ENCODE measurements at regions not wholly inside any gene's neighbourhood (a gene's known extent, or its start where the extent isn't known, plus 50 kb on each side); places are given as distances from the start of the nearest gene placed in this dataset.

- Histone ChIP-seq H3K27me3 (ENCODE audit: control insufficient read depth in 4 of 4, insufficient read depth in 4 of 4, low read length in 3 of 4) (no peaks in the 10 kb centered on the region), H3K27ac (ENCODE audit: low read depth in 1 of 2, low read length in 2 of 2) (no peak overlapping the region), H3K4me1 (ENCODE audit: control insufficient read depth in 4 of 4, insufficient read depth in 4 of 4, low read length in 3 of 4) (no peaks in the 10 kb centered on the region), H3K9me3 (ENCODE audit: control insufficient read depth in 4 of 4, low read length in 3 of 4) (no peaks in the 10 kb centered on the region), H3K36me3 (ENCODE audit: control insufficient read depth in 4 of 4, insufficient read depth in 3 of 4, low read depth in 1 of 4, low read length in 3 of 4) (no peaks in the 10 kb centered on the region), H3K4me3 (ENCODE audit: low read depth in 1 of 3, low read length in 3 of 3) (no peak overlapping the region), H3K9ac (ENCODE audit: low read depth in 1 of 2, low read length in 2 of 2) (no peak overlapping the region)
- TF ChIP-seq SP1 (IDR thresholded peaks at IDR 0.05), result no peak
- TF ChIP-seq JUND (IDR thresholded peaks at IDR 0.05), result no peak
- TF ChIP-seq HNF4A (conservative IDR thresholded peaks at IDR 0.05), result no peak
- TF ChIP-seq CTCF (IDR thresholded peaks at IDR 0.05; ENCODE audit: low read depth, low read length, missing input control), result no peak
- no peak for TF ChIP-seq REST (IDR thresholded peaks at IDR 0.05)
- no peak for TF ChIP-seq MAX (IDR thresholded peaks at IDR 0.05)
- TF ChIP-seq RXRA (IDR thresholded peaks at IDR 0.05), result no peak
- WGBS, result 75% methylated on average over 5 of the region's 5 CpGs
- no peak for DNase-seq (ENCODE audit: low spot score)
These were observed 1254.5 kb upstream of the FAM98A start for GRCh38 chr2:34853646-34854045.

- Histone ChIP-seq H3K36me3 (ENCODE audit: control insufficient read depth in 4 of 4, insufficient read depth in 3 of 4, low read depth in 1 of 4, low read length in 3 of 4) (no peaks in the 10 kb centered on the region), H3K4me3 (ENCODE audit: low read depth in 1 of 3, low read length in 3 of 3) (no peak overlapping the region), H3K9ac (ENCODE audit: low read depth in 1 of 2, low read length in 2 of 2) (no peak overlapping the region), H3K9me3 (ENCODE audit: control insufficient read depth in 4 of 4, low read length in 3 of 4) (no peaks in the 10 kb centered on the region), H3K27me3 (ENCODE audit: control insufficient read depth in 4 of 4, insufficient read depth in 4 of 4, low read length in 3 of 4) (no peaks in the 10 kb centered on the region), H3K4me1 (ENCODE audit: control insufficient read depth in 4 of 4, insufficient read depth in 4 of 4, low read length in 3 of 4) (no peaks in the 10 kb centered on the region), H3K27ac (ENCODE audit: low read depth in 1 of 2, low read length in 2 of 2) (peak overlapping the region; percentile 68 to 85)
- DNase-seq (ENCODE audit: low spot score), result no peak
- peak; percentile 44 for TF ChIP-seq SP1 (IDR thresholded peaks at IDR 0.05)
- TF ChIP-seq CTCF (IDR thresholded peaks at IDR 0.05; ENCODE audit: low read depth, low read length, missing input control), result no peak
- TF ChIP-seq HNF4A (conservative IDR thresholded peaks at IDR 0.05), result peak; percentile 74 to 80
- no peak for TF ChIP-seq GABPA (IDR thresholded peaks at IDR 0.05 in 1 of 2, conservative IDR thresholded peaks at IDR 0.05 in 1 of 2)
- TF ChIP-seq RXRA (IDR thresholded peaks at IDR 0.05), result peak in 1 of 2 donors; percentile 27
- peak in 1 of 2 donors; percentile 40 for TF ChIP-seq JUND (IDR thresholded peaks at IDR 0.05)
- TF ChIP-seq HNF4G (IDR thresholded peaks at IDR 0.05), result peak; percentile 37
- TF ChIP-seq RAD21 (IDR thresholded peaks at IDR 0.05), result peak; percentile 14 to 24
- peak; percentile 42 for TF ChIP-seq FOXA2 (IDR thresholded peaks at IDR 0.05)
- peak; percentile 62 for TF ChIP-seq MAX (IDR thresholded peaks at IDR 0.05)
- peak; percentile 12 for TF ChIP-seq YY1 (IDR thresholded peaks at IDR 0.05)
- TF ChIP-seq REST (IDR thresholded peaks at IDR 0.05), result no peak
- no peak for TF ChIP-seq ATF3 (IDR thresholded peaks at IDR 0.05)
- WGBS, result 35% methylated on average over 2 of the region's 2 CpGs
These were observed 1252.7 kb upstream of the FAM98A start for GRCh38 chr2:34851804-34852203.
